GM18867 (cell line): ENCODE measurements at regions not wholly inside any gene's neighbourhood (a gene's known extent, or its start where the extent isn't known, plus 50 kb on each side); places are given as distances from the start of the nearest gene placed in this dataset.
A peak's percentile ranks its signal among the peaks of the same experiment; 100 is the strongest.

ENCODE experiments used
- ATAC-seq: cut with Tn5 transposase; IDR thresholded peaks from one replicate; pipeline ENCODE4 v1.9.1; 2021; ENCODE audit warnings: mild to moderate bottlenecking, moderate library complexity; ENCODE audit not compliant: unreplicated experiment

DNA sequence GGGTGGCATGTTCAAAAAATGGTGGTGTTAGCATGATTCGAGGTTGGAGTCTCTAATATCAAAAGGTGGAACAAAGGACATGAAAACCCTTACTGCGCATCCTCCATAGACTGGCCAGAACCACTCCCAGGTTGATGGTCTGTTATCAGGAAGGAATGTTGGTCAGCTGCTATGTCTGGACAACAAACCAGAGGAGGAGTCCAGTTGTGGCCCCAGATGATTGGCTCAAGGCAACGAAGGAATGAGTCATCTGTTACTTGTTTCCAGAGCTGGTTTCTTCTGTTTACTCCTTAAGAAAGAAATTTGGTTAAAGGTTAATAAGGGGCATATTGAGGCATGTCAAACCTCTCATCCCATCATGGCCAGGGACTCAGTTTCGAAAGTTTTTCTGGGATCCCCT lies 56.8 kb upstream of the GRIA4 start:
- ATAC-seq = no peak

DNA sequence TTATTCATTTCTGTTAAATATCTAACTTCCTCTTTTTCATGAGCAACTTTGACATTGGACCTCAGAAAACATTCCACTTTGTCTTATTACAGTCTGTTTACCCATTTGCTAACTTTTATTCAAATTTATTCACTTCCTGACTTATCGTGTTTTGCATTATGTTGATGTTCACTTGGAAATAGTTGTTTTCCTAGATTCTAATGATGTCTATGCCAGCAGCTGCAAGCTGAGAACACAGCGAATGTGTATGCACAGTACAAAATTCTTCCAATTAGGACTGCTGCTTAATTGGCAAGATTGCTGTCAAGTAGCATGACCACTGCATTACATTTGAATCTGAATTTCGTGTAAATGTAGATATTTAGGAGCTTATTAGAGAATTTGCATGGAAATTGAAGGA lies 61.5 kb upstream of the GRIA4 start:
- no peak for ATAC-seq

DNA sequence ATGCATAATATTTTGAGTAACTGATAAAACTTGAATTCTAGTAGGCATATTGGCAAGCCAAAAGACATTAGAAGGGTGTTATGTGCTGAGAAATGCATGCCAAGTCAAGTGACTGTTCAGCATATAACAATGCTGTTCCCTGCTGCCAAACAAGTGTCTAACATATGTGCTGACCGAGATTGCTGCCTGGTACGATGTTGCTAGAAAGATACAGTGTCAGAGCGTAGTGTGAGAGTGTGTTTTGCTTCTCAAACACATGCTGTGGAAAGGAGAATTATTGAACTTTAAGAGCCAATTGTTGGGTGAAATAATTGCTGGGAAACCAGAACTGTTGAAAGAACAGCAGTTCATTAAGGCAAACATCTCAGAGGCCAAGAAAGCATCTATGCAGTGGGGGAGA lies 71.3 kb upstream of the GRIA4 start:
- ATAC-seq = no peak

DNA sequence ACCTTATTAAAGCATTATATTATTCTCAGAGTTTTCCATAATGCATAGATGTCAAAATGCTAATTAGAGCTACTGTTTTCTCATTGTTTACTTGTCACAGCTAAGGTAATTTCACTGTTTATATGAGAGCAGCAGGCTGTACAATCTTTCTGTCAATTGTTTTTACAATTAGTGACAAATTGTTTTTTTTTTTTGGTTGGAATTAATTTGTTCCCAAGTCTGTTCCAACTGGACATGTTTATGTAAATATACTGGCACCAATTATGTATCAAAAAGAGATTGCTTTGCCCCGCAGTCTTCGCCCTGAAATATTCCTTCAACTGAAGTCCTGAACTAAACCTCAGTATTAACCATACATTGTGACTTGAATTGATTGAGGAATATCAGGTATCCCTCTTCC lies 72.3 kb upstream of the GRIA4 start:
- no peak for ATAC-seq

DNA sequence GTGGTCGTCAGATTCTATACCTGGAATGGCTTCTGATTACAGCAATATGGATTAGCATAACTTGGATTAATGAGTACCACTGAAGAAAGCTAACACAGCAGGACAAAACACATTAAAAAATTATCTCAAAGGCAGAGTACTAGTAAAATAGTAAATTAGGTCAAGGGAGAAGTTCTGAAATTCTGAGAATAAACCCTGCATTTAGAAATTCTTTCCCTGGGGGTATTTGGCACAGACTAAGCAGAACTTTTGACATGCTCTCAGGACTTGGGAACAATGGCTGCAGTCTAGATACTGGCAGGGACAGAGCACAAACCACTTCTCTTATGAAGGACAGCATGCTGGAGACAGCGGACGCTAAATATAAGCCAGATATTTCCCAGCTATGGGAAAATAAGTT lies 85.6 kb upstream of the GRIA4 start:
- no peak for ATAC-seq

DNA sequence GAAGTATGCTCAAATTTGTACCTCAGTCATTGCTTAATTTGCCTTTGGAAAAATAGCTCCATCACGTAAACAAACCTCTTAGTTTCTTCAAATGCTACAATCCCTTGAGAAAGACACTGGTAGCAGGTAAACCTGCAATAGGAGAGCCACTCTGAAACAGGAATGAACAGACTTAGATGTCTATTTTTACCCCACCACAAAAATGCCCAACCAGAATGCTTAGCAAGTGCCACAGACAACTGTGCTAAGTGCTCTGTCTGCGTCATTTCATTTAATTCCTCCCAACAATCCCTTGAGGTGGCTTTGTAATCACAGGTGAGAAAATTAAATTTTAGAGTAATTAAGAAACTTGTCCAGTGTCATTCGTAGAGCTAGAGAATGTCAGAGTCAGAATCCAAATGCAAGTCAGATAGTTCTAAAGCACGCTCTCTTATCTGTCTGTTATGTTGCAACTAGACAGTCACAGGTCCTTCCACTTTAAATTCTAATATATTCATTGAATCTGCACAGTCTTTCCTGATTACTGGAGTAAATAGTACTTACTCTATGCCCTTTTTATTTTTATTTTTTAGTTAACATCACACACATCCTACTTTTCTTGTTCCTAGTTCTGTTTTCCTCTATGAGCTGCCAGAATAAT lies 89.0 kb upstream of the GRIA4 start:
- ATAC-seq = no peak

DNA sequence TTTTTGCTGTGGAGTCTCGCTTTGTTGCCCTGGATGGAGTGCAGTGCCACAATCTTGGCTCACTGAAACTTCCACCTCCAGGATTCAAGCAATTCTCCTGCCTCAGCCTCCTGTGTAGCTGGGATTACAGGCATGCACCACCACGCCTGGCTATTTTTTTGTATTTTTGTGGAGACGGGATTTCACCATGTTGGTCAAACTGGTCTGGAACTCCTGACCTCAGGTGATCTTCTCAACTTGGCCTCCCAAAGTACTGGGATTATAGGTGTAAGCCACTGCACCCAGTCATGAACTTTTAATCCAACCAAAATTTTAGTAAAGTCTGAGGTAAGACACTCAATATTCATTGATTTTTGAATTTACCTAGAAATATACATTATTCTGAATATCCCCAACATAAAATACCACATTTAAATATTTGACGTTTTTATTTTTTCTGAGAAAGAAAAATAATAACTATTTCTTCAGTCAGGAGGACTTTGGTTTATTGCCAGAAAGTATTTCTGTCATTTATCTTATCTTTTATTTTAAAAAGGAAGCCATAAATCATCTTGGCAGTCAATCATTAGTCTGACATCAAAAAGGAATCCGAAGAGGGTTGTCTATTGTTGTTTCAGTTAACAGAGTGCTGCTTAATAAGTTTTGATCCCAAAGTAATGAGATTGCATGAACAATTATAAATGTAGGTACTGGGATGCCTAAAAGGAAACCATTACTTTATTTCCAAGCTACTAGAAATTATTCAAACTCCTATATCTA lies 102.2 kb upstream of the GRIA4 start:
- ATAC-seq = no peak

DNA sequence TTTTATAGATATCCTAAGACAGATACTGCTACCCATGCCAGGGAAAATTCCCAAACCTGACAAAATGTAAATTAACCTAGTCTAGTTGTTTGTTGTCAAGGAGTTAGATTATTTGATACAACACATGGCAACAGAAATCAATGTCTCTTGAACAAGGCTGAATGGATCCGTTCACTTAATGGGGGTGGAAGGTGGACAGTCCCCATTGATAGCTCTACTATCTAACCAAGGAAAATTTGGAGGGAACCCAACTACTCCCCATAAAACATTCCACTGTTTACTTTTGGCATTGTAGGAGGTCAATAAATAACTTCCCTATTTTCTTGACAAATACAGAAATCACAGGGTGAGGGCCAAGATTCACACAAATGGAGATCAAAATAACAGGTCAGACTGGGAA lies 117.9 kb upstream of the GRIA4 start:
- no peak for ATAC-seq

DNA sequence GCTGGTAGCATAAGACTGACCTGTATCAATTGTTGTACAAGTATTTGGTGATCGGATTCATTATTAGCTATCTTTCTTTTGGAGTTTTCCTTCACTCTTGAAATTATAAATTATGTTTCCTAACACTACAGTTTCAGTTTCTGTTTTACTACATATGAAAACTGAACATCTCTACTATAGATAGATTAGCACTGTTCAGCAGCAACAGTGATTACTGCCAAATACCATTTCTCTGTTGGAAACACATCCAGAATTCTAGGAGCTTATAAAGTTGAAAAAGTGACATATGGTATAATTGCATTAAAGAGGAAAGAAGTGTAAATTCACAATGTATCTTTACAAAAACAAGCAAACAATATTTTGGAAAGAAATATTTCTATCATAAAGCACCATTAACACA lies 118.5 kb upstream of the GRIA4 start:
- no peak for ATAC-seq

DNA sequence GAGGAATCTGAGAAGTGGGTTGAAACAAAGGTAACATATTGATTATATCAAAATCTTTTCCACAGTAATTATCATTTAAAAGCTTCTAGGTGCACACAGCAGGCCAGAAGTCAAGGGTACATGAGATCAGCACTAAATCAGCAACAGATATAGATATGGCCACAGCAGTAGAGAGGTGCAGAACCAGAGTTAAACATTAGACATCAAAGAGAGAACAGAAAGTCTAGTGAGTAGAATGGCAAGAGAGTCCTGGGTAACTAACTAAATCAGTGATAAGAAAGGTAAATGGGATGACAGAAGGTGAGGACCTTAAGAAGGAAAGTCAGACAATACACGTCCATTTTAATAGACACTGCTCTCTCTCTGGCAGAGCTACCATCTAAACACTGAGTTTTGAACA lies 119.5 kb upstream of the GRIA4 start:
- no peak for ATAC-seq

DNA sequence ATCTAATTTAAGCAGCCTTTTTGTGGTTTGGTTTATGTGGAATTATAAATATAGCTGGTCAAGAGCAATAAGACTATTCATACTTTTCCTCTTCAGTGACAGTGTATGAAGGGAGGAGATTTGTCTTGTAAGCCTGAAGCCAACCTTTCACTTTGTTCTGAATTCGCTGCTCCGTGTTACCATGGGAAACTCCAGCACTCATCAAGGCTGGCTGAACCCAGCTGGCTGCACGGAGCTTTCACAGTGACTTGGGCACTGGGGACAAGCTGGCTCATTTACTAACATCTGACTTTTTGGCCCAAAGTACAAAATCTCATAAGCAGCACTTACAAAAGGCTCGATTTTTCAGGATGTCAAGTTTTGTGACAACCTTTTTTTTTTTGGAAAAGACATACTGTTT lies 120.4 kb upstream of the GRIA4 start:
- no peak for ATAC-seq

DNA sequence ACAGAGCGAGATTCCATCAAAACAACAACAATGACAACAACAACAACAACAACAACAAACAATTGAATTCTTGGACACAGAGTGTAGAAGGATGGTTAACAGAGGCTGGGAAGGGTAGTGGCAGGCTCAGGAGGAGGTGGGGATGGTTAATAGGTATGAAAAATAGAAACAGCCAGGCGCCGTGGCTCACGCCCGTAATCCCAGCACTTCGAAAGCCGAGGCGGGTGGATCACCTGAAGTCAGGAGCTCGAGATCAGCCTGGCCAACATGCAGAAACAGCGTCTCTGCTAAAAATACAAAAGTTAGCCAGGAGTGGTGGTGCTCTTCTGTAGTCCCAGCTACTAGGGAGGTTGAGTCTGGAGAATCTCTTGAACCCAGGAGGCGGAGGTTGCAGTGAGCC lies 122.9 kb upstream of the GRIA4 start:
- no peak for ATAC-seq

DNA sequence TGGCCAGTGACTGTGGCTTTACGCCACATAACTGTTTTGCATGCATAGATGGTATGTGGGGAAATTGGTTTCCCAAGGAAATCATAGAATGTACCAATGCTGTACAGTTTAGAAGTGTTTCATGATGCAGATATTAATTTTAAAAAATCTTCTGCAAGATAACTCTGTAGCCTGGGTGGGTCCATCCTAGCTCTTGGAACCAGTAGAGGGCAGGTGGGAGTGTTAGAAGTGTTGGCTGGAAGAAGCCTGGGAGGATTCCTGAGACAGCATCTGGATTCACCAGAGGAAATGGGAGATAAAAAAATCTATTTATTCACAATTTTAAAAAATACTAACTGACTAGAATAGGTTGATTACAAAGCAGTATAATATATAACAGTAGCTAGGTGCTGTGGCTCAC lies 139.9 kb upstream of the GRIA4 start:
- ATAC-seq = no peak

DNA sequence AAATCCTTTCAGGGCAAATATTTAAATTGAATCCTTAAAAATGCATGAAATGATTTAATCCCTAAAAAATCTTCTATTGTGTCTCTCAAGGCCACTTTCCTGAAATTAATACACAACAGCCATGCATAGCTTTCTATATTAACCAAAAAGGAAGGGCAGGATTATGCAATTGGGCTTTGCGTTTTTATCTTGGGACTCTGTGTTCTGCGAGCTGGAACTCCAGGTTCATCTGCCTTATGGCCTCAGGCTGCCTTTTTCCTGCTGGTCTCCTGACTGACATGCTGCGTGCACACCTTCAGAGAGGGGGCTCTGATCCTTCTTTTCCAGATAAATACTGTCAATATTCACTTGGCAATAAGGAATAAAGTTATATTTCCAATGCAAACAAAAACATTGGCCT lies 141.7 kb upstream of the GRIA4 start:
- no peak for ATAC-seq

DNA sequence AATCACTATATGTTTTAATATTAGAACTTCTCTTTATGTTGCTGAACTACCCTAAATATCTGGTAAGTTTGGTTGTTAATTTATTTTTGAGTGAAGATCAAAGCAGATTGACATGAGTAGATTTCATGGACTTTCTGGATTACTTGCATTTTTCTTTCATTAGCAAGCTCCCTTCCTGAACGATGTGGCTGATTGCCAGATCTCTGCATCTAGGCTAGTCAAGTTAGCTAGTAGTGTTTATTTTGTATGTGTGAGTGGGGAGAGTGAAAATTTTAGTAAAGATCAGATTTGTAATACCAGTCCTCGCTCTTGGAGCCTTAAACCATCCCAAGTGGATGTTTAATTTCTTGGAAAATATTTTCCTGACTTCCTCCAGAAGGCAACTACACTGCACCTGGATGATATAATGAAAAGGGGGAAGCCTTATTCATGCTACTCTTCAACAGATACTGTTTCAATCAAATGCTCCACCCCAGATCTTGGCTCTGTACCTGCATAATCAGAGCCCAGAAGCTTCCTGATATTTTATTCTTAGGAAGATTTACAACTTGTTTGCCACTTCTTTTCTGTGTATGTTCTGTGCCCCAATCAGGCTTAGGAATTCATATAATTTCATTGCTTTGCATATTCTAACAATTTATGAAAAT lies 143.2 kb upstream of the GRIA4 start:
- ATAC-seq = no peak

DNA sequence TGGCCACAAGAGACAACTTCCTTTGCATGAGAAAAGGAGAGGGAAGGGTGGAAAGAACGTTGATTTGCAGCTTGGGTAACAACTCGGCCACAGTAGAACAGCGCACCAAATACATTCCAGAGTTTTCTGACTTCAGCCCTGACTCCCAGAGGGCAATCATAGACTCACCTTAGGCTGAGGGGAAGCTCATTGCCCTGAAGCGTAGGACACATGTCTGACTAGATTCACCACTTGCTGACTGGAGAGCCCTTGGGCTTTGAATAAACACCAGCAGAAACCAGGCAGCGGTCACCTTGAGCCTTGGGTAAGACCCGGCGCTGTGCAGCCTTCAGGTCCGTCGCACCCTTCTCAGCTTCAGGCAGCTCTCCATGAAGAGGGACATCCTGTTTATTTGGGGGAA lies 151.8 kb upstream of the GRIA4 start:
- ATAC-seq = no peak

DNA sequence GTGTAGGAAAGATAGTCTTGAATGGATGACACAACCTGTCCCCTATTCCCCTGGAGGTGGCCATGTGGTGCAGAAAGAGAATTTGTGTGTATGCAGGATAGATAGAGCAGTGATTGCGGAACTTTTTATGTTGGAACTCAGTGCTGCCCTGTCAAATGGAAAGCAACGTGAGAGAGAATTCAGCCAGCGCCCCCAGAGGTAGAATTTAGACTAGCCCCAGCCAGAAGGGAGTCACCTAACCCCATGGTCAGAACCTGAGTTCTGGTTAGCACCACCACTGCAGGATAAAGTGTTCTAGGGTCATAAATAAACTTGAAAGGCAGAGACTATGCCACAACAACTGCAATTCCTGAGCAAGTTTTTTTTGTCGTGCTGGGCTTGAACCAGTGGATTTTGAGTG lies 152.9 kb upstream of the GRIA4 start:
- peak; percentile 78 for ATAC-seq

DNA sequence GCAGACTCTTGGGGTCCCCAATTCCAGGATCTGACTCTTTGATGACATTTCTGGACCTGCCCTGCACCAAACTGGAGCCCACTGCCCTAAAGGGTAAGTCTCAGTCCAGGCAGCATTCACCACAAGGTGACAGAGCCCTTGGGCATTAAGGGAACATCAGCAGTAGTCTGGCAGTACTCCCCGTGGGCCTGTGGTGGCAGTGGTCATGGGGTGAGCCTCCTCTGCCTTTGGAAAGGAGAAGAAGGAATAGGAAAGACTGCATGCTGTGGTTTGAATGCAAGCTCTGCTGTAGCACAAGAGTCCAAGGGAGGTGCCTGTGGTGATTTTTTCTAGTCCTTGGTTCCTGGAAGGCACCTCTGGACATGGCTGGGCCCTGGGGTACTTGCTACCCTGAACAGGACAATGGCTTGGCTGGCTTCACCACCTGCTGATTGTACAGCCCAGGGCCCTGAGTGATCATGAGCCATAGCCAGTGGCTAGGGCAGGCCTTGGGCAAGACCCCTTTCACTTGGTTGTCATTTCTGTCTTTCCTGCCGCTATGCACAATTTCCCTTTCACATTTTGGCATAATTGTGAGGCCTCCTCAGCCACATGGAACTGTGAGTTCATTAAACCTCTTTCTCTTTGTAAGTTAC lies 160.7 kb upstream of the GRIA4 start:
- no peak for ATAC-seq

DNA sequence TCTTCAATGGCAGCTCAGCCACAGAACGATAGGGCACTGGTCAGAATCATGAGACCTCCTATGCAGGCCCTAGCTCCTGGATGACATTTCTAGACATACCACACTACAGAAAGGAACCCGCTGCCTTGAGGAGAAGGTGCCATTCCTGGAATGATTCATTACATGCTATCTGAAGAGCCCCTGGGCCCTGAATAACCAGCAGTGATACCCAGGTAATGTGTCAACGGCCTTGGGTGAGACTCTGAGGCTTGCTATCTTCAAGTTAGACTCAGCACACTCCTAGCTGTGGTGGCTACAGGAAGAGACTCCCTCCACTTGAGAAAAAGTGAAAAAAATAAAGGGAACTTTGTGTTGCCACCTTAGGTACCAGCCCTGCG lies 161.2 kb upstream of the GRIA4 start:
- ATAC-seq = no peak

DNA sequence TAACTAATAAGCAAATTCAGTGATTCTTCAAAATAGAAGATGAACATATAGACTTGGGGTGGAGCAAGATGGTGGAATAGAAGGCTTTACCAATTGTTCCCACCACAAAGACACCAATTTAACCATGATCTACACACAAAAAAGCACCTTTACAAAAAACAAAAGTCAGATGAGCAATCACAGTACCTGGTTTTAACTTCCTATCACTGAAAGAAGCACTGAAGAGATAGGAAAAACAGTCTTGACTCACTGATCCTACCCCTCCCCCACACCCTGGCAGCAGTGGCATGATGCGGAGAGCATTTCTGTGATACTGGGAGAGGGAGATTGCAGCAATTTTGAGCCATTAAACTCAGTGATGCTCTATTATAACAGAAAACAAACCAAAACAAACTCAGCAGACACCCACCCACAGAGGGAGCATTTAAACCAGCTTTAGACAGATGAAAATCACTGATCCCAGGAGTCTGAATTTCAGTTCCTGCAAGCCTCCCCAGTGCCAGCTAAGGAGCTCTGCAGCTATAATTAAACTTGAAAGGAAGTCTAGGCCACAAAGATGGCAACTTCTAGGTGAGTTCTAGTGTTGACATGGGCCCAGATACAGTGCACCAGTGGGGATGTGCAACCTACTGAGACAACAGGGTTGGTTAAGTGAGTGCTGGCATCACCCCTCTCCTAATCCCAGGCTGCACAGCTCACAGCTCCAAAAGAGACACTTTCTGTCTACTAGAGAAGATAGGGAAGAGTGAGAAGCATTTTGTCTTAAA lies 161.8 kb upstream of the GRIA4 start:
- no peak for ATAC-seq

DNA sequence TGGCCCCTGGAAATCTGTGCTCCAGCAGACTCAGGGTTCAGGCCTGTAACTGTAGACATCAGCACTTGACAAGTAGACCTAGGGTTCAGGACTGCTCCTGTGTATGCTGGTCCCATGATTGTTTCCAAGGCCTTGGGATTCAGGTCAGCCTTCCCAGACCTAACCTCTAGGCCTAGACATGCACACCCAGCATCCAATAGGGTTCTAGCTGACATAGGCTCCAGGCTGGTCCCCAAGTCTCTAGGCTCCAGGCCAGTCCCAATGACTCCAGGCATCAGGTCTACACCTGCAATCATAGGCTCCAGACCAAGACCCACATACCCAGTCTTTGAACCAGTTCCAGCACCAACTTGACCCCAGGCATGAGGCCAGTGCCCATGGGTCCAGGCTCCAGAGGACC lies 166.2 kb upstream of the GRIA4 start:
- ATAC-seq = no peak
